GM19438 (cell line): ENCODE measurements at regions not wholly inside any gene's neighbourhood (a gene's known extent, or its start where the extent isn't known, plus 50 kb on each side); places are given as distances from the start of the nearest gene placed in this dataset.

Experiments
- ATAC-seq: cut with Tn5 transposase; IDR thresholded peaks from one replicate; pipeline ENCODE4 v1.9.1; 2021; ENCODE audit warnings: low read depth; ENCODE audit not compliant: unreplicated experiment

DNA sequence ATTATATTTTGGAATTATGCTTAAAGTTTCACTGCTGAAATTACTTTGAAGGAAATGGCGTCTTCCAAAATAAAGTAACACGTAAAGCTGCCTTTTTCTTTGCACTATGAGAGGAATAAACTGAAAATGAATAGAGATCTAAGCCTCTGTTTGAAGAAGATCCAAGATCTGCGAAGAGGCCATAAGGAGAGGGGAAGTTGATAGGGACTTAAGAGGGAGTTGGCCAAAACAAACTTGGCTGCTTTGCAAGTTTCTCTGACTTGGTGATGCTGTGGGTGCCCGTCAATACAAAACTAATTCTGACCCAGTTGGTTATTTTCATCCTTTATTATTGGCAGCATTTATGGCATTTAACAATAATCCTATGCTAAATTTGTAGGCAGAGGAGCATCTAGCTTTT lies 190.2 kb upstream of the GBE1 start:
- no peak for ATAC-seq

DNA sequence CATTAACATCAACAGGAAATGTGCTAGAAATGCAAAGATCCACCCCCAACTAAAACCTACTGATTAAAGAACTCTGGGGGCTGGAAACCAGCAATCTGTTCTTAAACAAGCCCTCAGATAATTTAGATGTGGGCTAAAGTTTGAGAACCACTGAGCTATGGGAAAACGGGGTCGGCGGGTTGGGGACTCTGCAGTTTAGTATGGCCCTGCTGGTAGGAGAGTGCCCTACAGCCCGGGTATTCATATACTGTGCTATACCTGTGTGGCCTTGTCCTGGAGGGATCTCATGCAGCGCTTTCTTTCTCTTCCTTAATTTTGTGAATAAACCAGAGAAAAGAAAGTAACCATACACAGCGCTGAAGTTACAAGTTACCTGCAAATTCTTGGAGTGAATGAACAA lies 189.7 kb upstream of the GBE1 start:
- no peak for ATAC-seq

DNA sequence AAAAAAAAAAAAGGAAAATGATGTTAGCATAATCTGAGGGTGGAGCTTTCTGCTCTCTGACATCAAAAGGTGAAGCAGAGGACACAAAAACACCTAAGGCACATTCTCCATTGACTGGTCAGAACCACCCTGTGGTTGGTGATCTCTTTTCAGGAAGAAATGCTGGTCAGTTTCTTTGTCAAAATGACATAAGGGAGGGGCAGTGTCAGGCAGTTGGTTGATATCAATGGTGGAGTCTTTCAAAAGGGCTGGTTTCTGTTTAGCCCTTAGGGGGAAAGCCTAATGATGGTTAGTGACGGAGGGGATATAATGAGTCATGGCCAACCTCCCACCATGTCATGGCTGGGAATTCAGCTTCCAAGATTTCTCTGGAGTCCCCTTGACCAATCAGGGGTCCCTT lies 185.9 kb upstream of the GBE1 start:
- no peak for ATAC-seq

DNA sequence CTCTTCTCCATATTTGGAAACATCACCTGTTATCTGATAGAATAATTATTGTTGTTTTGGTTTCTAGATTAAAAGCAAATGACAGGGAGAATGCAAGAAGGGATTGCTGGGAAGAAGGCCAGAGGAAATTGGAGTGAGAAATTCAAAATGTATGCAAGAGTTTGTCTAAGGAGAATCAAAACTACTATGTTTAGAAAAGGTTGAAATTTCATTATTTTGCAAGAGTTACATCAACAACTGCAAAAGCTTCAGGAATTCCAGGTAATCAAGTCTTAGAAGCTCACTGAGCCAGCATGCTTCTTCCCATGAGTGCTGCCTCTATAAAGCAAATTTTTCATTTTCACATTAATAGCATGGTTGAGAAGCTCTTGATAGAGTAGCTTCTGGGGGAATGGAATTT lies 177.2 kb upstream of the GBE1 start:
- ATAC-seq: no peak

DNA sequence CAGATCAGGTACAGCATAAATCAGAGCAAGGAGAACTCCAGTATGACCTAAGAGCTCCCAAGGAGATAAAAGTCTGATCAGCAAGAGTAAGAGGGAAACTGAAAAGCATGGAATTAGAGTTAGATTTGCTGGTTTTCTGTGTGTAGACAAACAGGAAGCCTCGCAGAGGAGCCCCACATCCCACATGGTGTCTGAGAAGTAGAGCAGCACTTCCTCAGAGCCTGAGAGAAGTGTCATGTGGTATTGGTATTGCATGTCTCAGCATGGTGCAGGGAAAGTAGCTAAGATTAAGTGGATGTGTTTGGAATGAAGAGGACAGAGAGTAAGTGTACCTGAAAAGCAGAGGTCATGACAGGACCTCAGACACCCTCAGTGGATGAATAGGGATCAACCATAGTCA lies 175.4 kb upstream of the GBE1 start:
- ATAC-seq: no peak

DNA sequence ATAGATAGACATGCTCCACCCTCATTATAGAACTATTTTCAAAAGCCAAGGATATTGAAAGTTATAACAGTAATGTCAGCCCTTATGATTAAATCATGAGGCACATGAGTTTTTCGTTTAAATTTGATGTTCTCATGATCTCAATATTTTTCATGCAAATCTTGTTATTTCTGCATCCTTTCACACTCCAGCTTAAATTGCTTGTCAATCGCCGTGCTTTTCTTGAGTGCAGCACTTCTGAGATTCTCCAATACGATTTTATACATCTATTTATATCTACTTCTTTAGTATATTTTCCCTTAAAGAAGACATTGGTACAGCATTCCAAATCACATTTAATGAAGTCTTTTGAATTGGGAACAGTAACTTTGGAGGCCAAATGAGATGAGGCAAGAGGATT lies 171.2 kb upstream of the GBE1 start:
- ATAC-seq: no peak

DNA sequence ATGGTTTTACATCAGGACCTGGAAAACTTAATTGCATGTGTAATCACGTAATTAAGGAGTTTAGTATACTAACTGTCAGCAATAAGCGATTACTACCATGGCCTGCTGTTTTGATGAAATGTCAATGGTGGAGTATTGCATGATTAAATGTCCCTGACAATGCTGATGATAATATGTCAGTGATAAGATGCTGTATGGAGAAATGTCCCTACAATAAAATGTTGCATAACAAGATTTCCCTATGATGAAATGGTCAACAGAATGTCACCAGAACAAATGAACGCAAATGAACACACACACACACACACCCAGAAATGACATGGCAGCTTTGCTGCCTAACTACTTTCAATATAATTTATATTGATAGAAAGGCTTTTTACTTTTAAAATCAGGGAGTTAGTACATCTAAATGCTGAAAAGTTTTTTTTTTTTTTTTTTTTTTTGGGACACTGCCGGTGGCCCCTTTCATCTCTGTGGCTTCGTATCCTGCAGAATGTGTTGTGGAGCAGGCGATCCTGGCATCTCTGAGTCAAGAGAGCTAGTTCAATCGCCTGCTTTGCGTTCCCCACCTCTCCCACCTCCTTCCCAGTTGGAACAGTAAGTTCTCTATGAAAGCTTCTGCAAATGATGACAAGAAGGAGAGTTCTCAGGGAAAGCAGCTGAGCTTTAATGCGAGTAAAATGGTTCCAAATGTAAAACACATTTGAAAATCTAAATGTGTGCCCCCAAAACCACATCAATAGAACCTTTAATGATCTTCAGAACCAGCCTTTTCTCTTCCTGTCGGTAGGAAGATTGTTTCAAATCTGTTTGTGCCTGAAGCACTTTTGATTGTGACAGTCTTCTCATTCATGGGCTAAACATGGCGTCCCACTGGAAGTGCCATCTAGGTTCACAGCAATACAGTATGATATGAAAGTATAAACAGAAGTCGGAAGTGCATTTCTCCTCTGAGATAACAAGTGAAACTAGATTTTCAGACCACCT lies 170.1 kb upstream of the GBE1 start:
- ATAC-seq: no peak

DNA sequence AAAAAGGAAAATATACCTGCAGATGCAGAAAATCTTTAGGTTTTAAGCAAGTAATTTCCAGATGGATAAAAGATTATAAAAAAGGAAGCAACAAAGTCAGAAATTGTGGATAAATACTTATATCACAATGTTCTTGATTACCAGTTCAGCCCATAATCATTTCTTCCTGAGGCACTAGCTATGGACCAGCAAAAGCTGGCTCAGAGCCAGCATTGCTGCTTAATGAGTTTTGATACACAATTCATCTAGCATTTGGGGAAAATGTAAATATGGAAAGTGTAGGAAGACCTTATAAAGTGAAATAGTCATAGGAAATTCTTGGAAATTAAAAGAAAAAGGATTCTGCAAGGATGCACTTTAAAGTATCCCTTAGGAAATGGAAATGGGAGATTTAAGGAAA lies 168.3 kb upstream of the GBE1 start:
- no peak for ATAC-seq

DNA sequence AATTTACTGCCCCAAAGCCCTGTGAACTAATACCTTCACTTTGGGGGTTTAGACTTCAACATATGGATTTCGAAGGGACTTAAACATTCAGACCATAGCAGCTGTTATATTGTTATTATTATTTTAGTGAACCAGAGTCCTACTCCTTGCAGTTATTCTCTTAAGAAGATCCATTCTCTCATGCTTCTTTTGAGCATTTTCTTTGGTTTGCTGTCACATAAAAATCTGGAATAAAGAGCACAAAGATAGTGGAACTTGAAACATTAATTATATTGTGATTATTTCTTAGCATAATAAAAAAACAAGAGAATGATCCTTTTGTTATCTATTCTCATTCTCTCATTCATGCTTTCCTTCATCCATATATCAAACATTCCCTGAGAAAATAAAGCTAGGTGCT lies 166.4 kb upstream of the GBE1 start:
- no peak for ATAC-seq

DNA sequence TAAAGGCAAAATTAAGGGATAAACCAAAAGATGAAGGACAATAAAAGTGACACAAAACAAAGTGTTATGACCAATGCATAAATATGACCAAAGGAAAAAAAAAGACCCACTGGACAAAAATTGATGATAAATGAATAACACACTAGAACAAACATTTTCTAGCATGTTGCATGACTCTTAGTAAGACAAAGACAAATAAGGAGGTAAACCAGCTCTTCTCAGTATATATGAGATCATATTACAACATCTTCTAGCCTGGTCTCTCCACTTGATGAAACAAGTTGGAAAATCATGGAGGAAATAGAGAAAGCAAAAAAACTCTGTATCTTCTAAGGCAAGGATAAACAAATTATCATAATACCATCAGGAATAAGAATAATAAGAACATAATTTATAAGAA lies 163.9 kb upstream of the GBE1 start:
- ATAC-seq: no peak

DNA sequence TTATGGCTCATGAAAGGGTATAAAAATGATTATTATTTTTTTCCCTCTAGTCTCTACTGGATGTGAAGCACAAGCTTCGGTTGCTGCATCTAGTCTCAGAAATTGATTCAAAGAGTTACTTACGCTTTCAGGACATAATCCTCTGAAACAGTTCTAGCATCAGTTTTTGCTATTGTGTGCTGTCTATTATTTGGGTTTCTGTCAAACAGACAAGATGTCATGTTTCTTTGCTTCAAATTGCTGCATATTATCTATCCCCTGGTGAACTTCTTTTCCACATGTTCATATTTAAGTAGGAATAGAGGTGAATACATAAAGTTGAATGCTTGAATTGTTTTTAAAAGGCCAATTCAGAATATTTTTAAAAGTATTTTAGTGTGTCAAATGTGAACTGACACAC lies 161.6 kb upstream of the GBE1 start:
- no peak for ATAC-seq

DNA sequence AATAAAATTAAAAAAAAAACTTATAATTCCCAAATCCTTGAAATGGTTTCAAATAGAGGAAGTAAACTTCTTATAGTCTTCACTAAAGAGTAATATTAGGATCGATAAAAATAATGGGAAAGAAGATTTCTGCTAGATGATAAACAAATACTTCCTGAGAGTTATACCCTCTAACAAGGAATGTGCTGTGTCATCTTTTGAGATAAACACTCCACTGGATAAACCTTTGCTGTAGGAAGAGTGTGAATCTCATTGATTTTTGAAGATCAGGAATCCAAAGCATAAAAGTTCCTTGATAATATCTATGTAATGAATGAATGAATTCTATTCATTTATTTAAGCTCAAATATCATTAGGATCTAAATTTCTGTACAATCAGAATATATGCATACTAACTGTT lies 161.0 kb upstream of the GBE1 start:
- ATAC-seq: no peak

DNA sequence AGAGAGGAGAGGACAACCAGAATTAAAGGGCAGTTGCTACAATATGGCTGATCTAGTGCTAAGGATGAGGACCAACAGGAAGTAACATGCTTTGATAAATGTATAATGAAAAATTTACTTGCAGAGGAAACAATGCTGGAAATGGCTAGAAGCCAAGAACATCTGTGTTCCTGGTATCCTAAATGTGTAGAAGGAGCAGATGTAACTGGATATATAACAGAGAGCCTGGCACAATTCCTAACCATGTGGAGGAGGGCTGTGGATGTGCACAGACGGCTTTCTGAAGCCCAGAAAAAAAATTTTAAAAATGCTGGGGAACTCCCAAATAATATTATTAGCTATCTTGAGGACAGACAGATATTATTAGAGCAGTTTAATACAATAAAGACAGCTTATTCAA lies 159.4 kb upstream of the GBE1 start:
- no peak for ATAC-seq

DNA sequence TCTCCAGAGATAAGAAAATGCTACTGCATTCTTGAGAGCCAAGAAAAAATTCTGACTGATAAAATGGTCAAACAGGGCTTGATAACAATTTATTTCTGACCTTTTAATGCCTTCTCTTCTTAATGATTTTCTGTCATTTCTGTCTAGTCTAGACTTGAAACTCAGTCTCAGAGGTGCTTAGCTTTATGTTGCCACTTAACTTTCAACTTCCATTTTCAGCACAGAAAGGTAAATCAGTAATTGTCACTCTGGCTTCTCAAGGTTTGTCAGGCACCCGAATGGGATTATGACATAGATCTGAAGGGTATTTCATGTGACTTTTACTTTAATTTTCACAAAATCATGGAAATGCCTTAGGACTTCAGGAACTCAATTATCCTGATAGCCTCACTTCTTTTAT lies 155.4 kb upstream of the GBE1 start:
- peak; percentile 66 for ATAC-seq

DNA sequence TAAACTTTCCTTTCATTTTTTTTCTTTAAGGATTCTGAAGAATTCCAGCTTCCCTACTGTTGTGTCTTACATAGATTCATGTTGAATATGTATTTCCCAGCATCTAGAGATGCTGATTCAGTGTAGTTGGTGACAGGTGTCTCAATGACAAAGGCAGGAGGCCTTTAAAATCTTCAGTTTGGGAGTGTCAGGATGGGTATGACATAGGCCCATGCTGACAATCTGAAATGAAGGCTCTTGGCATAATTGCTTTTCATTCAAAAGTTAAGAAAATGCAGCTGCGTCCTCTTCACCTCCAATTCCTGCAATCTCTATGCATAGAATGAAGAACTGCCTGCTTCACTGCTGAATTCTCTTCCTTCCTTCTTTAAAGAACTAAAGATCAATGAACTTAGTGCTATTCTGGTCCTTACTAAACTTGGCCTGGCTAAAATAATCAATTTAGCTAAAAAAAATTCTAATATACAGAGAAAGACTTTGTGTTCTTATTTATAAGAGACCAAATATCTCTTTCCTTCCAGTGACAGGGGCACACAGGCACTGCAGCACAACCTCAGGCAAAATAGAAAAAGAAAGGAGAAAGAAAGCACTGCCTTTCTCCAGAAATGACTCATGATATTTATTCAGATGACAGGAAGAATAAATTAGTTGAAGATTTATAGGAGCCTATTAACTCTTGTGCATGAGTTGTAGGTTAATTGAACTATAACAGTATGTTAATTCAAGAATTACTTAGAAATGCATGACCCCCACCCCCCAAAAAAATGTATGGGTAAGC lies 152.6 kb upstream of the GBE1 start:
- ATAC-seq: no peak

DNA sequence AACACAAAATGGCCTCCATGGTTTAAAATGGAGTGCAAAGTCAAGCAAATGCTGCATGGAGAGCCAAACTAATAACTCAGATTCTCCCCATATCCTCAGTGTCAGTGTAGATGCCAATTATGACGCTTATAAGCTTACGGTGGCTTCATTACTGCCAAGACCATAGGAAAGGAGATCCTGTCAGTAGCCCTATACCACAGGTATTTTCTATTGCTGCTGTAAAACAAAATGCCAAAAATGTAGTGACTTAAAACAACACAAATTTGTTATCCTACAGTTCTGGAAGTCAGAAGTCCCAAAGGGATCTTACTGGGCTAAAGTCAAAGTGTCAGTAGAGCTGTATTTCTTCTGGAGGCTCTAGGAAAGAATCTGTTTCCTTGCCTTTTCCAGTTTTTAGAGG lies 149.8 kb upstream of the GBE1 start:
- no peak for ATAC-seq

DNA sequence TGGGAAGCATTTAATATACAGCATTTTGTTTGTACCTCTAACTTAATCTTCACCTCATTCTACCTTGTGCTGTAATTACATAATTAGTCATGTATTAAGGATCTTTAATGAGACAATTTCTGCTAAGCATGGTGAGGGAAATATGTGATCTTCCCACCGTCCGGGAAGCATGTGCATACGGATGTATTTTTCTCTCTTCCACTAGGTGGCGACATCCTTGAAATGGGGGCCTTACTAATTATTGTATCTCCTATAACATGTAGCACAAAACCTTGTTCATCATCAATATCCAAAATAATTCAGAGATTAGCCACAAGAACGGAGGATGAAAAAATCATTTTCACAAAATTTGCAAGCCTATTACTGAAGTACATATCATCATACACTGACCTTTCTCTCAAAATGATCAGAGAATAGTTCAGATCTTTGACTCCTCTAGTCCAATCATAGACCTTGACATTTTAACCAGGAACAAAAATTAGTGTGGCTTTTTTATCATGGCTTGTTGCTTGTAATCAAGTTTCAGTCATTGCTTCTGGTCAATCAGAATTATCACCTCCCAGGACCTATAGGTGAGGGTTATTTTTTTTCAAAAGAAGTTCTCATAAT lies 148.9 kb upstream of the GBE1 start:
- ATAC-seq: no peak

DNA sequence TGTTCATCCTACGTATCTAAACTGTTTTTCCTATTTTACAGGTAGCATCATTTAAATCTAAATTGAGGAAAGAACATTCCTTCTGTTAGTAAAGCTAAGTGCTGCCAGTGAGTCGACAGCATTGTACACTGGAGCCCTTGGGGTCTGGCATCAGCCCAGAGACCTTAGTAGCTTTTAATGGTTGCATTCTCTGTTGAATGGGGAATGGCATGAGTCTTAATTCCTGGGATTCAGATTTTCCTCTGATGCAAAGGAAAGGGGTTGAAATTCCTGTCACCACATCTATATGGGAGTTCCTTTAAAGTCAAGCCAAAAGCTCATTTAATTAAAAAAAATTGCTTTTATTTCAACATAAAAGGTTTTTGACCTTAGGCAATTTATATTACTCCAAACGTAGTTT lies 148.4 kb upstream of the GBE1 start:
- ATAC-seq: no peak

DNA sequence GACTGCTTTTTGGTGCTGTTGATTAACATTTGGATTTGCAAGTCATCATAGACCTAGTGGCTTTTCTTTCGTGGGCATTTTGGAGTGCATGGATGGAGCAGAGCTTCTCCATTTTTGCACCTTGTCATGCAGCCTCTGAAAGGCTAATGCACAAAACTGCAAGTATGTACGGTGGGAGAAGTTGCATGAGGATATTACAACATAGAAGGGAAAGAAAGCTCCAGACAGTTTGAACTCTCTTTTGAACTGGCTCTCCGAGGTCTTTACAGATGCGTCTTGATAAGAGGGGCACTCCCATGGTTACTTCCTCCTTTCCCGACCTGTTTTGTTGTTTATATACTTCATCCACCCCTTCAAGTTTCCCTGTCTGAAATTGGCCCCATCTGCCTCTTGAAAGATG lies 147.1 kb upstream of the GBE1 start:
- ATAC-seq: no peak

DNA sequence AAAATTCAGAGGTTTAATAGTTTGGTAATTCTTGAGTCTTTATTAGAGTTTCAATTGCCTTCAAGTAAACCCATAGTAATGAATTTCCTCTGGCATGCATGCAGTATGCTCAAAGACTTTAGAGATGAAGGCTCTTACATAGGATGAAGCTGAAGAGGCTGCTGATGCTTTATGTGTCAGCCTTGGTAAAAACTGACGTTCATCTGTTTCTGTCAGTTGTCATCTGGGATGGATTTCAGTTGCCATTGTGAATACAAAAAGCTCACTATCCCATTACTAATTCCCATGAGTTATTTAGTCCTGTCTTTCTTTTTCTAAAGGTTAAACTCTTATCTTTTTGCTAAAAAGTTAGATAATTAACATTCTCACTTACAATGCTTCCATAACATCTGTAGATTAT lies 136.9 kb upstream of the GBE1 start:
- no peak for ATAC-seq

DNA sequence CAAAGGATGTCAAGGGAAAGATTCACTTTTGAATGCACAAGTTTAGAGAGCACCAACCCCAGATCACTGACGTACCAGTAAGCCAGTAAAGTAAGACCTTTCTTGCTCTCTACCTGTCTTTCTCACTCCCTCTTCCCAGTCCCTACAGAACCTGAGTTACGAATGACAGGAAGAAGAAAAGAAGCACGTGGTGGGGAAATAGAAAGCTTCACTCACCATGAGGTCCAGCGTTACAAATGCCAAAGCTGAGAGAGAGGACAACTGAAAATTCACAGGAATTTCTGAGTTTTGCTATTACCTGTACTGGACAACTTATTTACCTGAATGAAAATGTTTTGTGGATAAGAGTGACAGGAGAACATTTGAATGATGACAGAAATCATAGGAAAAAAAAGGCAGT lies 133.2 kb upstream of the GBE1 start:
- no peak for ATAC-seq
